Epithelial cell of proximal tubule (primary cell): ENCODE measurements at regions not wholly inside any gene's neighbourhood (a gene's known extent, or its start where the extent isn't known, plus 50 kb on each side); places are given as distances from the start of the nearest gene placed in this dataset.
A peak's percentile ranks its signal among the peaks of the same experiment; 100 is the strongest.
"Not testable (repeated sequence)": the region's sequence is repeated elsewhere in the genome, so short reads cannot be mapped to it uniquely, and the experiment has no call there.

Source experiments
- DNase-seq: peaks from one replicate; pipeline ENCODE4 v3.0.0-alpha.2; 2011; ENCODE audit warnings: low read depth
- H3K4me3 ChIP-seq: 2 replicates; pipeline ENCODE4 v1.5.1; 2011; ENCODE audit warnings: low read depth, mild to moderate bottlenecking, low read length
- TF ChIP-seq, protein P1 (sequence below): conservative IDR thresholded peaks from 2 replicates; pipeline ENCODE4 v1.5.1; 2012; ENCODE audit warnings: low read depth, mild to moderate bottlenecking, low read length

GRCh38 chr9:31394015-31394473, 990.4 kb upstream of the ACO1 start:
- TF ChIP-seq, protein P1, sequence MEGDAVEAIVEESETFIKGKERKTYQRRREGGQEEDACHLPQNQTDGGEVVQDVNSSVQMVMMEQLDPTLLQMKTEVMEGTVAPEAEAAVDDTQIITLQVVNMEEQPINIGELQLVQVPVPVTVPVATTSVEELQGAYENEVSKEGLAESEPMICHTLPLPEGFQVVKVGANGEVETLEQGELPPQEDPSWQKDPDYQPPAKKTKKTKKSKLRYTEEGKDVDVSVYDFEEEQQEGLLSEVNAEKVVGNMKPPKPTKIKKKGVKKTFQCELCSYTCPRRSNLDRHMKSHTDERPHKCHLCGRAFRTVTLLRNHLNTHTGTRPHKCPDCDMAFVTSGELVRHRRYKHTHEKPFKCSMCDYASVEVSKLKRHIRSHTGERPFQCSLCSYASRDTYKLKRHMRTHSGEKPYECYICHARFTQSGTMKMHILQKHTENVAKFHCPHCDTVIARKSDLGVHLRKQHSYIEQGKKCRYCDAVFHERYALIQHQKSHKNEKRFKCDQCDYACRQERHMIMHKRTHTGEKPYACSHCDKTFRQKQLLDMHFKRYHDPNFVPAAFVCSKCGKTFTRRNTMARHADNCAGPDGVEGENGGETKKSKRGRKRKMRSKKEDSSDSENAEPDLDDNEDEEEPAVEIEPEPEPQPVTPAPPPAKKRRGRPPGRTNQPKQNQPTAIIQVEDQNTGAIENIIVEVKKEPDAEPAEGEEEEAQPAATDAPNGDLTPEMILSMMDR = no peak
- DNase-seq = peak; percentile 41
- H3K4me3 ChIP-seq = no peak overlapping the region

- H3K4me3 ChIP-seq = no peak overlapping the region
- DNase-seq = no peak
- TF ChIP-seq, protein P1 = no peak
Measured at GRCh38 chr9:31412081-31412480, 972.4 kb upstream of the ACO1 start.

DNA sequence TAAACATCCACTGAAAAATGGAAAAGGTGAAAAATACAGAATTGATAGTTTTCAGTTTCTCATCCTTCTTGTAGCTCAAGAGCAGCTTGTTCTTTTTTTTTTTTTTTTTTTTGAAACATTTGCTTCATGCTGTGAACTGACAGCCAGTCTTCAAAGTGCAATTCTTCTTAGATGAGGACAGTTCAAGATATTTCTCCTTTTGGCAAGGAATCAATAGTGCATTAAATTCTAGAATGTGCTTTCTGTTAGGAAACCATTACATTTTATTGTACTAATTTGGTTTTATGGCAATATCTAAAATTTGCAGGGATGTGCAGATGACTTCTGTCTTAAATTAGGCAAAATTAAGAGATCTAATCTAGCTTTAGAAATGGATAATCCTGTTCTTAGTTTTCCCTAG, 969.3 kb upstream of the ACO1 start:
- H3K4me3 ChIP-seq = no peak overlapping the region
- DNase-seq = no peak
- TF ChIP-seq, protein P1 = no peak

- DNase-seq = no peak
- H3K4me3 ChIP-seq = no peak overlapping the region
- TF ChIP-seq, protein P1 = no peak
Measured at GRCh38 chr9:31418419-31418818, 966.0 kb upstream of the ACO1 start.

- not testable (repeated sequence) for H3K4me3 ChIP-seq
- DNase-seq = peak; percentile 29
Measured at GRCh38 chr9:31443630-31444457, 940.6 kb upstream of the ACO1 start.

DNA sequence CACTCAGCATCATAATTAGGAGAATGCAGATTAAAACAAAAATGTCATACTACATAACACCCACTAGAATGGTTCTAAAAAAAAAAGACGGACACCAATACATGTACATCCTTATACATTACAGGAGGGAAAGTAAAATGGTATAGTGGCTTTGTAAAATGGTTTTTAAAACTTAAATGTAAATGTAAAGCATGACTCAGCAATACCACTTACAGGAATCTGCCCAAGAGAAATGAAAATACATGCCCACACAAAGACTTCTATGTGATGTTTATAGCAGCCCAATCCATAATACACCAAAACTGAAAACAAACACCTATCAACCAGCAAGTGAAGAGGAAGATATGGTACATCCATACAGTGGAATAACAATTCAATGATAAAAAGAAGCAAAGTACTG, 939.1 kb upstream of the ACO1 start:
- no peak overlapping the region for H3K4me3 ChIP-seq
- TF ChIP-seq, protein P1 = no peak
- no peak for DNase-seq

DNA sequence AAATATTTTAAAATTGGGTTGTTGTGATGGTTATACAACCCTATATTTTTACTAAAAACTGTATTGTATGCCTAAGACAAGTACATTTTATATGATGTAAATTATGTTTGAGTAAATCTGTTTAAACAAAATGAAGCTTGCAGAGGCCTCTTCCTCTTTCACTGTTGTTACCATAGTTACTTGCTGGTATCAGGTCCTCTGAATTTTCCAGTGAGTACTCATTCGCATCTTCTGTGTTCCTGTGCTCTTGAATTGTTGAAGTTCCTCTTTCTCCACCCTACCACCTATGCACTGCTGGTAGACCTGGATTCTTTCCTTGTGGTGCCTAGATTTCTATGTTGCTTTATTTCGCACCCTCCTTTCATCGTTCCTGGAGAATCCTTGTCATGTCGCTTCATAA, 938.5 kb upstream of the ACO1 start:
- no peak overlapping the region for H3K4me3 ChIP-seq
- no peak for DNase-seq
- TF ChIP-seq, protein P1 = no peak
